NT2/D1 (cell line): ENCODE measurements at regions not wholly inside any gene's neighbourhood (a gene's known extent, or its start where the extent isn't known, plus 50 kb on each side); places are given as distances from the start of the nearest gene placed in this dataset.

Experiments used
- SUZ12 ChIP-seq: IDR thresholded peaks from 2 replicates; pipeline ENCODE4 v1.6.1; 2011; ENCODE audit not compliant: insufficient read length, insufficient read depth; ENCODE audit errors: extremely low read depth
- YY1 ChIP-seq: IDR thresholded peaks from 2 replicates; pipeline ENCODE4 v1.6.1; 2011; ENCODE audit not compliant: insufficient read length, insufficient read depth
- ZNF274 ChIP-seq: IDR thresholded peaks from 2 replicates; pipeline ENCODE4 v1.6.1; 2011; ENCODE audit warnings: mild to moderate bottlenecking, low read depth, low read length

GRCh38 chr11:69992943-69993694 lies 85.0 kb upstream of the ANO1 start:
- TF ChIP-seq SUZ12 (no peak), ZNF274 (no peak), YY1 (no peak)
